GM12891 (cell line): ENCODE measurements at regions not wholly inside any gene's neighbourhood (a gene's known extent, or its start where the extent isn't known, plus 50 kb on each side); places are given as distances from the start of the nearest gene placed in this dataset.

Source experiments
- DNase-seq: peaks from one replicate; pipeline ENCODE4 v3.0.0; 2011; ENCODE audit warnings: low spot score; ENCODE audit not compliant: insufficient read length
- FAIRE-seq: peaks from 2 replicates; lab custom pipeline; 2011; peaks lifted over from hg19 to GRCh38; lab: Jason Lieb, UNC
- PAX5 ChIP-seq: IDR thresholded peaks from 2 replicates; pipeline ENCODE4 v1.6.1; 2011; ENCODE audit warnings: low read length, moderate library complexity, mild to moderate bottlenecking; ENCODE audit not compliant: insufficient read depth, severe bottlenecking
- POLR2A ChIP-seq: IDR thresholded peaks from 2 replicates; pipeline ENCODE4 v1.6.1; 2011; ENCODE audit warnings: low read depth, low read length, control low read depth
- POLR2AphosphoS5 ChIP-seq: IDR thresholded peaks from 2 replicates; pipeline ENCODE4 v1.6.1; 2011; ENCODE audit warnings: low read depth, low read length, control low read depth
- POU2F2 ChIP-seq: IDR thresholded peaks from 2 replicates; pipeline ENCODE4 v1.6.1; 2011; ENCODE audit warnings: low read depth, mild to moderate bottlenecking, control low read depth, low read length, moderate library complexity
- SPI1 ChIP-seq: IDR thresholded peaks from 2 replicates; pipeline ENCODE4 v1.6.1; 2011; ENCODE audit warnings: low read depth, low read length, control low read depth
- TAF1 ChIP-seq: IDR thresholded peaks from 2 replicates; pipeline ENCODE4 v1.6.1; 2011; ENCODE audit warnings: low read depth, low read length, control low read depth

GRCh38 chr9:129408535-129409215, 212.2 kb downstream of the C9orf50 start:
- FAIRE-seq (no peak), DNase-seq (no peak)
- TF ChIP-seq PAX5 = no peak
- no peak for TF ChIP-seq SPI1
- TF ChIP-seq TAF1 = no peak
- TF ChIP-seq POU2F2 = no peak
- no peak for TF ChIP-seq POLR2AphosphoS5
- no peak for TF ChIP-seq POLR2A

GRCh38 chr9:129407905-129408452, 212.9 kb downstream of the C9orf50 start:
- FAIRE-seq = no peak
- TF ChIP-seq POLR2A (no peak), POLR2AphosphoS5 (no peak)
- DNase-seq = no peak

DNA sequence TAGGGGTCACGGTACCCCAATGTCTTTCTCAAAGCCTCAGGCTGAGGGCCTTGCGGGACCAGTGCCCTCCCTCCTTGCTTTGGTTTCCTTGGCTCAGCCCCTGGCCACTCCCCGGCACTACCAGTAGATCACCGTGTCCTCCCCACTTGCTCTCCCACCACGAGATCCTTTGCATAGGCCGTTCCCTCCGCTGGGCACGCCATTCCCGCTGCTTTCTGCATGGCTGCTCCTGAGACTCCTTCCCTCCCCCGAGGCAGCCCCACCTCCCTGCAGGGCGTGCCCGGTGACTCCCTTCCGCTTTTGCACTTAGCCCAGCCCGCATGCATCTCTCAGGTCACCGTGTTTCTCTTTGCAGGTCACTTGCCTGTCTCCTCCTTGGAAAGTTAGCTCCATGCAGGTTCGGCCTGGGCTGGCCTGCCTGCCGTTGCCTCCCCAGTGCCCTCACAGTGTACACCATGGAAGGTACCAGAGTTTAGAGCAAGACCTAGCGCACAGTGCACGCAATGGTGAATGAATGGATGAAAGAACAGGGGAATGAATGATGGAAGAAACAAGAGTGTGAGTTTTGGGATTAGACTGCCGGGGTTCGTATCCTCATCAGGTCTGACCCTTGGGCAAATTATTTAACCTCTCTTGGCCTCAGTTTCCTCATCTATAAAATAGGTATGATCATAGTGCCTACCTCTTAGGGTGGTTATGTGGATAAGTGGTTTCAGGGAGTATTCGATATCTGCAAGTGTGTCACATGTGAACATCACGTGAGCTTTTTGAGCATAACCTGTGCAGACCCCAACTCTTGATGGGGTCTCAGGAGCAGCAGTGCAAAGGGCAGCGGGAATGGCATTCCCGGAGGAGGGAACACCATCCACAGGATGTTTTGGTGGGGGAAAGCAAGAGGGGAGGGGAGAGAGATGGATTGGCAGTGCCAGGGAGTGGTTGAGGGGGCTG, 214.3 kb downstream of the C9orf50 start:
- FAIRE-seq (no peak), DNase-seq (no peak)
- TF ChIP-seq TAF1 (no peak), POU2F2 (no peak), POLR2A (no peak), SPI1 (no peak), PAX5 (no peak), POLR2AphosphoS5 (no peak)

GRCh38 chr9:129405827-129406213, 215.1 kb downstream of the C9orf50 start:
- TF ChIP-seq POLR2AphosphoS5 (no peak), POLR2A (no peak), PAX5 (no peak), TAF1 (no peak), SPI1 (no peak), POU2F2 (no peak)
- DNase-seq (no peak), FAIRE-seq (no peak)

DNA sequence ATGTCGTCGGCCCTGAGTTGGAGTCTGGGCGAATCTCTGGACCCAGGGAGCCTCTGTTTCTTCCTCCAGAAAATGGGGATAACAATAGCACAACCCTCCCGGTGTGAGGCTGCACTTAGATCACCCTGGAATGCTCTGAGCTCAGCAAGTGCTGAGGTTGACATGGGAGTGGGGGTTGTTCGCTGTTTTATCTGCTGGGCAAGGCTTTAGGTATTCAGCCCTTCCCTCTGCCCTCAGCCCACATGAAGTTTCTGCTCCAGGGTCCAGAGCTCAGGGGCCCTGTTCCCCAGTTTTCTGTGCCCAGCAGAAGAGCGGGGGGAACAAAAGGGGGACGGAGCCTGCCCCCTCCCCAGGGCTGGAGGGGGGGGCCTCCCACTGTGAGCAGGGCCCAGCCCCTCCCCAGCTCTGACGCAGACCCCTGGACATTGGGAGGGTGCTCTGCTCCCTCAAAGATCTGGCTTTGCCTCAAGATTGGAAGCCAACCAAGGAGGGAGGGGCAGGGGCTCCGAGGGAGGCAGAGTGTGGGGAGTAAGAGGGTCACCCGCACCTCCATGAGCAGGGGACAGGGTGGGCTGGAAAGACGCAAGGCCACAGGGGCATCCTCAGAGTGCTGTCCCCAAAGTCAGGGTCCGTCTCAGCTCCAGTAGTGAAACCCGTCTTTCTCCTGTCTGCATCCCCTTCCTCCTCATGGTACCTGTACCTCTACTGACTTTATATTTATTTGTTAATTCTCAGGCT, 215.6 kb downstream of the C9orf50 start:
- TF ChIP-seq TAF1 (no peak), PAX5 (no peak), SPI1 (no peak), POU2F2 (no peak), POLR2AphosphoS5 (no peak), POLR2A (no peak)
- FAIRE-seq = no peak

DNA sequence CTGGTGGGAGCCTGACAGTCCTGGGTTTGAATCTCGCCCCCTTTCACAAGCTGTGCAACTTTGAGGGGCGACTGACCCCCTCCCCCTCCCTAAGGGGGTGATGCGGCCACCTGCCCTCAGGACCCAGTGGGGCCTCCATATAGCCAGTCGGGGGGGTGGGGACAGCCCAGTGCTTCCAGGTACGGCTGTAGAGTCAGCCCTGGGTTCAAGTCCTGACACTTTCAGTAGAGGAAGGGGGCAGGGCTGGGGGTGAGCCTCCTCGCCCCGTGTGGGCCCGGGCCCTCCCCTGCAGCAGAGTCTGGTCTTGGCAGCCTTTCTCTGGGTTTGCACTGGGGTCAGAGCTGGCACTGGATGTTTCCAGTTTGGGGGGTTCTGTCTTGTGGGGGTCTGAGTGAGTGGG, 216.3 kb downstream of the C9orf50 start:
- DNase-seq (no peak), FAIRE-seq (no peak)
- no peak for TF ChIP-seq PAX5
- TF ChIP-seq SPI1 = no peak
- TF ChIP-seq TAF1 = no peak
- no peak for TF ChIP-seq POLR2AphosphoS5
- no peak for TF ChIP-seq POLR2A
- no peak for TF ChIP-seq POU2F2

More for the DNA sequence above, 215.6 kb downstream of the C9orf50 start:
- DNase-seq = no peak

GRCh38 chr9:129403779-129404620, 216.9 kb downstream of the C9orf50 start:
- DNase-seq = no peak
- no peak for FAIRE-seq
- TF ChIP-seq POLR2AphosphoS5 (no peak), POLR2A (no peak), TAF1 (no peak), POU2F2 (no peak), SPI1 (no peak), PAX5 (no peak)

DNA sequence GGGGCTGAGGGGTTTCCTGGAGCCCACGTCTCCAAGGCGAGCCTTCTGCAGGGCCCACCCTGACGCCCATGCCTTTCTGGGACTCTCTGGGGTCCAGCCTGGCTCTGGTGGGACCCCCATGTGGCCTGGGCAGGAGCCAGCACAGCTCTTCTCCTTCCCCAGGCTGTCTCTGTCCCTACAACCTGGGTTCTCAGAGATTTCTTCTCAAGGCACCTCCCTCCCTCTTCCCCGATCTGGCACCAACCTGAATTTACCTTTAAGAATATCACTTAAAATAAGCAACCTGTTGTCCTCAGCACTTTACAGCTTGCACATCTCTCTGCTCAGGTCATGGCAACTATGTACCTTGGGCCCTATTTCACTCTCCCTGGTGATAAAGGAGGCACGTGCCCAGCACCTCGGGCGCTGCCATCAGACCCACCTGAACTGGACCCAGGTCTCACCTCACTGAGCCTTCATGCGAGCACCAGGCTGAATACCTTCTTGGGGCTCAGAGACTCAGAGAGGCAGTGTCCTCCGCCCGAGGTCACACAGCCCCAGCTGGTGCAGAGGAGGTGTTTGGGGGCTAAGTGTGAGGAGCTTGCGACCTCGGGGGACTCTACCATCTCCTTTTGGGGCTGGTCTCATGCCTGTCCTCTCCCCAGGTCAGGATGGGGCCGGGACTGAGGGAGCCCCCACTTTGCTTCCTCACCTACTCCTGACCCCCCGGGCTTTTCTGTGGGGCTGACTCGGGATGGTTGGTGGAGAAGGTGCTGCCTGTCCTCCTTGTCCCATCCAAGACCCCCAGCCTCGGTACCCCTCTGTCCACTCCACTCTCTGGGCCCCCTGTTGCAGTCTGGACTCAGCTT, 217.7 kb downstream of the C9orf50 start:
- DNase-seq (no peak), FAIRE-seq (no peak)
- TF ChIP-seq POU2F2 = no peak
- TF ChIP-seq POLR2AphosphoS5 = no peak
- TF ChIP-seq SPI1 = no peak
- no peak for TF ChIP-seq TAF1
- no peak for TF ChIP-seq POLR2A
- TF ChIP-seq PAX5 = no peak
